NT2/D1 (cell line): ENCODE measurements at regions not wholly inside any gene's neighbourhood (a gene's known extent, or its start where the extent isn't known, plus 50 kb on each side); places are given as distances from the start of the nearest gene placed in this dataset.

ENCODE experiments used
- SUZ12 ChIP-seq: IDR thresholded peaks from 2 replicates; pipeline ENCODE4 v1.6.1; 2011; ENCODE audit not compliant: insufficient read length, insufficient read depth; ENCODE audit errors: extremely low read depth
- YY1 ChIP-seq: IDR thresholded peaks from 2 replicates; pipeline ENCODE4 v1.6.1; 2011; ENCODE audit not compliant: insufficient read length, insufficient read depth
- ZNF274 ChIP-seq: IDR thresholded peaks from 2 replicates; pipeline ENCODE4 v1.6.1; 2011; ENCODE audit warnings: mild to moderate bottlenecking, low read depth, low read length

- TF ChIP-seq YY1 (no peak), SUZ12 (no peak), ZNF274 (no peak)
Observed at GRCh38 chr18:25531207-25531606, 179.2 kb upstream of the ZNF521 start.
